LNCaP clone FGC (cell line): ENCODE measurements at regions not wholly inside any gene's neighbourhood (a gene's known extent, or its start where the extent isn't known, plus 50 kb on each side); places are given as distances from the start of the nearest gene placed in this dataset.

Experiments
- DNase-seq: peaks from one replicate; pipeline ENCODE4 v3.0.0-alpha.2; 2011; ENCODE audit warnings: low read depth
- H3K4me3 ChIP-seq: 2 replicates; pipeline ENCODE4 v1.5.1; 2011; ENCODE audit warnings: mild to moderate bottlenecking, low read depth, low read length, control low read depth
- CTCF ChIP-seq: IDR thresholded peaks from 2 replicates; pipeline ENCODE4 v1.5.1; 2012; ENCODE audit warnings: mild to moderate bottlenecking; ENCODE audit not compliant: control insufficient read depth, insufficient read depth; ENCODE audit errors: extremely low read depth

- DNase-seq, result no peak
- TF ChIP-seq CTCF, result no peak
- no peak overlapping the region for H3K4me3 ChIP-seq
Observed at GRCh38 chr10:2611603-2612002, 455.7 kb upstream of the PFKP start.

GRCh38 chr10:2610946-2611345, 456.4 kb upstream of the PFKP start:
- no peak for DNase-seq
- TF ChIP-seq CTCF, result no peak
- no peak overlapping the region for H3K4me3 ChIP-seq

DNA sequence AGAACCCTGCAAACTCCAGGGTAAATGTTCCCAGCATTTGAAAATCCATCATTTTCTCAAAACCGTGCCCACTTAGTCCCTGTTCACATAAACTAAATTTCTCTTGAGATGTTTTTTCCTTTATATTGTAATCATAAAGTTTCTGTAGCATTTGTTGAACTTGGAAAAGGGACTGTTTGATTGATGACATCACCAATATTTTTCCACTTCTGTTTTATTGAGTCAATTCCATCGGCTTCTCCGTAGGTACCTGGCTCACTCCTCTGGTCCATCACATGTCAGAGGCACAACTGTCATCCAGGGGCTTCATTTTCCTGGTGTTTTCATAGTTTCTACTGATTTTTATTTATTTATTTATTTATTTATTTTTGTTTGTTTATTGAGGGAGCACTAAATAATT, 462.5 kb upstream of the PFKP start:
- H3K4me3 ChIP-seq, result no peak overlapping the region
- TF ChIP-seq CTCF, result no peak
- DNase-seq, result no peak

DNA sequence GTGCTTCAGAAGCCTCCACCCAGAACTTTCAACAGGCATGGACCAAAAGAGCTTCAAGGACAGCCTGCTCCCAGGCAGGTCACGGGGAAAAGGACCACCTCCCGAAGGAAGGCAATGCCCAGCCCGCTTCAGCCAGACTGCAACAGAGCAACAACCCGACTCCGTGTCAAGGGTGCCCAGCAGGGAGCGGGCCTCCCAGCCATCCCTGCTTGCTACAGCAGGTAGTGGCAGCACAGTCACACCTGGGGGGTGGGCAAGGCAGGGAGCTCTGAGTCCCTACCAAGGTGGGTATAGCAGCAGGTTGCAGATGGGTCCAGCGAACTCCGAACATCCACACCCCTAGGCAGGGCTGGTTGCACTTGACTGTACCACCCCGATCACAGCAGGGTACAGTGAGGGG, 467.8 kb upstream of the PFKP start:
- TF ChIP-seq CTCF, result no peak
- no peak for DNase-seq
- H3K4me3 ChIP-seq, result no peak overlapping the region

GRCh38 chr10:2592360-2593160, 474.8 kb upstream of the PFKP start:
- TF ChIP-seq CTCF, result no peak
- no peak overlapping the region for H3K4me3 ChIP-seq
- no peak for DNase-seq

- no peak overlapping the region for H3K4me3 ChIP-seq
- TF ChIP-seq CTCF, result no peak
- DNase-seq, result no peak
Observed at GRCh38 chr10:2589196-2589595, 478.2 kb upstream of the PFKP start.

DNA sequence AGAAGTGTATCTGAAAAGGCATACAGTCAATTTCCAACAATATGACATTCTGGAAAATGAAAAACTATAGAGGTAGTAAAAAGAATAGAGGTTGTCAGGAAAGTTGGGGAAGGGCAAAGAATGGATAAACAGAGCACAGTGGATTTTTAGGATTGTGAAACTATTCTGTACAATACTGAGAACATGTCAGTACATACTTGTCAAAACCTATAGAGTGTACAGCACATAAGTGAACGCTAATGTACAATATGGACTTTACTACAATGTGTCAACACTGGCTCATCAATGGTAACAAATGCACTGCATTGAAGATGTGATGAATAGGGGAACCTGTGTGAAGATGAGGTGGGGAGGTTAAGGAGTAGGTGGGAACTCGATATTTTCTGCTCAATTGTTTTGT, 483.0 kb upstream of the PFKP start:
- DNase-seq, result no peak
- no peak for TF ChIP-seq CTCF
- H3K4me3 ChIP-seq, result no peak overlapping the region
